Suprapubic skin (tissue), 4 donors: ENCODE measurements at regions not wholly inside any gene's neighbourhood (a gene's known extent, or its start where the extent isn't known, plus 50 kb on each side); places are given as distances from the start of the nearest gene placed in this dataset.

Experiments used
- DNase-seq, 2 donors: peaks; one replicate each; pipeline ENCODE4 v3.0.0-alpha.2; 2019; ENCODE audit warnings: low spot score in 2 of 2
- H3K27ac ChIP-seq: fragments of 200-600 bp; sonication (generic); one replicate; pipeline ENCODE4 v1.5.1; 2019
- H3K27me3 ChIP-seq: fragments of 200-600 bp; sonication (generic); one replicate; pipeline ENCODE4 v1.5.1; 2019
- H3K36me3 ChIP-seq: fragments of 200-600 bp; sonication (generic); one replicate; pipeline ENCODE4 v1.5.1; 2019
- H3K4me1 ChIP-seq: fragments of 200-600 bp; sonication (generic); one replicate; pipeline ENCODE4 v1.5.1; 2019
- H3K4me3 ChIP-seq: fragments of 200-600 bp; sonication (generic); one replicate; pipeline ENCODE4 v1.5.1; 2019; ENCODE audit warnings: mild to moderate bottlenecking
- H3K9me3 ChIP-seq: fragments of 200-600 bp; sonication (generic); one replicate; pipeline ENCODE4 v1.5.1; 2019
- CTCF ChIP-seq, 2 donors: fragments of 200-600 bp in 1 of 2; fragments of 450-650 bp in 1 of 2; sonication (generic) in 1 of 2; IDR thresholded peaks; one replicate each; pipeline ENCODE4 v1.5.1; 2016 to 2019; ENCODE audit warnings: antibody characterized with exemption in 2 of 2, mild to moderate bottlenecking in 1 of 2, moderate library complexity in 1 of 2
- EP300 ChIP-seq: sonication (generic); formaldehyde crosslinking; IDR thresholded peaks from one replicate; pipeline ENCODE4 v1.6.1; 2017; ENCODE audit warnings: antibody characterized with exemption
- POLR2A ChIP-seq, 2 donors: fragments of 450-650 bp; IDR thresholded peaks; one replicate each; pipeline ENCODE4 v1.6.1; 2017; ENCODE audit warnings: antibody characterized with exemption in 2 of 2, mild to moderate bottlenecking in 2 of 2, moderate library complexity in 2 of 2
- POLR2AphosphoS5 ChIP-seq, 3 donors: sonication (generic); formaldehyde crosslinking; IDR thresholded peaks; one replicate each; pipeline ENCODE4 v1.6.1; 2017; ENCODE audit warnings: antibody characterized with exemption in 3 of 3
- WGBS: methylation state at CpG from one replicate; pipeline ENCODE4 v1.1.5; 2018; 5-methylcytosine and 5-hydroxymethylcytosine counted together

GRCh38 chr20:12355185-12355584 is 437.5 kb downstream of the BTBD3 start:
- DNase-seq: no peak
- 96% methylated on average over 1 of the region's 1 CpG for WGBS
- no peak for TF ChIP-seq POLR2A (IDR thresholded peaks at IDR 0.05)
- TF ChIP-seq EP300: no peak
- TF ChIP-seq POLR2AphosphoS5 (IDR thresholded peaks at IDR 0.05): no peak
- no peak for TF ChIP-seq CTCF (IDR thresholded peaks at IDR 0.05)
- no peak overlapping the region for H3K27ac ChIP-seq
- no peaks in the 10 kb centered on the region for H3K4me1 ChIP-seq
- H3K27me3 ChIP-seq: no peaks in the 10 kb centered on the region
- H3K9me3 ChIP-seq: no peaks in the 10 kb centered on the region
- H3K4me3 ChIP-seq: no peak overlapping the region
- H3K36me3 ChIP-seq: no peaks in the 10 kb centered on the region

GRCh38 chr20:12358006-12358654 is 440.4 kb downstream of the BTBD3 start:
- TF ChIP-seq EP300: no peak
- TF ChIP-seq POLR2AphosphoS5 (IDR thresholded peaks at IDR 0.05): no peak
- no peak for TF ChIP-seq CTCF (IDR thresholded peaks at IDR 0.05)
- TF ChIP-seq POLR2A (IDR thresholded peaks at IDR 0.05): no peak
- no peak overlapping the region for H3K27ac ChIP-seq
- no peaks in the 10 kb centered on the region for H3K27me3 ChIP-seq
- 83% methylated on average over 3 of the region's 4 CpGs for WGBS
- no peaks in the 10 kb centered on the region for H3K9me3 ChIP-seq
- no peaks in the 10 kb centered on the region for H3K36me3 ChIP-seq
- DNase-seq: no peak
- no peak overlapping the region for H3K4me3 ChIP-seq
- H3K4me1 ChIP-seq: no peaks in the 10 kb centered on the region

GRCh38 chr20:12358655-12359009 is 440.9 kb downstream of the BTBD3 start:
- H3K4me1 ChIP-seq: no peaks in the 10 kb centered on the region
- H3K36me3 ChIP-seq: no peaks in the 10 kb centered on the region
- no peak overlapping the region for H3K27ac ChIP-seq
- H3K27me3 ChIP-seq: no peaks in the 10 kb centered on the region
- no peak overlapping the region for H3K4me3 ChIP-seq
- no peak for DNase-seq
- TF ChIP-seq EP300 (no peak), POLR2AphosphoS5 (IDR thresholded peaks at IDR 0.05) (no peak), CTCF (IDR thresholded peaks at IDR 0.05) (no peak), POLR2A (IDR thresholded peaks at IDR 0.05) (no peak)
- WGBS: 71% methylated on average over 2 of the region's 2 CpGs
- H3K9me3 ChIP-seq: no peaks in the 10 kb centered on the region

- no peak for TF ChIP-seq POLR2AphosphoS5 (IDR thresholded peaks at IDR 0.05)
- TF ChIP-seq CTCF (IDR thresholded peaks at IDR 0.05): no peak
- no peak for TF ChIP-seq POLR2A (IDR thresholded peaks at IDR 0.05)
- WGBS: 44% methylated on average over 1 of the region's 1 CpG
- Histone ChIP-seq H3K27ac (no peak overlapping the region), H3K36me3 (no peaks in the 10 kb centered on the region), H3K9me3 (no peaks in the 10 kb centered on the region), H3K4me1 (no peaks in the 10 kb centered on the region), H3K27me3 (no peaks in the 10 kb centered on the region), H3K4me3 (no peak overlapping the region)
- no peak for DNase-seq
Measured at GRCh38 chr20:12371990-12372389, 454.3 kb downstream of the BTBD3 start.

GRCh38 chr20:12372557-12372956 is 454.9 kb downstream of the BTBD3 start:
- Histone ChIP-seq H3K36me3 (no peaks in the 10 kb centered on the region), H3K4me3 (no peak overlapping the region), H3K27ac (no peak overlapping the region), H3K4me1 (no peaks in the 10 kb centered on the region), H3K9me3 (no peaks in the 10 kb centered on the region), H3K27me3 (no peaks in the 10 kb centered on the region)
- TF ChIP-seq POLR2A (IDR thresholded peaks at IDR 0.05) (no peak), CTCF (IDR thresholded peaks at IDR 0.05) (no peak), EP300 (no peak), POLR2AphosphoS5 (IDR thresholded peaks at IDR 0.05) (no peak)
- no peak for DNase-seq
- 71% methylated on average over 1 of the region's 1 CpG for WGBS
